ENCODE measurements at regions not wholly inside any gene's neighbourhood (a gene's known extent, or its start where the extent isn't known, plus 50 kb on each side); places are given as distances from the start of the nearest gene placed in this dataset.

GRCh38 chr11:112632866-112633505 is 328.2 kb upstream of the NCAM1 start:
- Histone ChIP-seq H4K12ac (ENCODE audit: low read depth, low read length) (no peak overlapping the region), H2AFZ (ENCODE audit: insufficient read depth, low read length, poor library complexity) (no peak overlapping the region), H2BK12ac (ENCODE audit: low read length) (no peak overlapping the region), H3K14ac (ENCODE audit: low read length) (no peak overlapping the region), H2AK5ac (ENCODE audit: low read length) (no peak overlapping the region), H3K4ac (ENCODE audit: low read depth, low read length) (no peak overlapping the region), H3K36me3 (ENCODE audit: control insufficient read depth in 1 of 2, insufficient read depth in 2 of 2, low read length in 2 of 2) (no peaks in the 10 kb centered on the region), H3K79me1 (ENCODE audit: low read length) (no peaks in the 10 kb centered on the region), H3K79me2 (ENCODE audit: control insufficient read depth, insufficient read depth, low read length, poor library complexity) (no peaks in the 10 kb centered on the region), H2BK5ac (ENCODE audit: low read depth, low read length, poor library complexity) (no peak overlapping the region), H3K23ac (ENCODE audit: low read length) (no peak overlapping the region), H4K8ac (ENCODE audit: low read depth, low read length) (no peak overlapping the region), H3K9me3 (ENCODE audit: insufficient read depth, low read depth, low read length) (no peaks in the 10 kb centered on the region), H3K18ac (ENCODE audit: low read length) (no peak overlapping the region), H2BK120ac (ENCODE audit: insufficient read depth, low read length, poor library complexity) (no peak overlapping the region), H3K9ac (ENCODE audit: low read length) (no peak overlapping the region), H3K4me3 (ENCODE audit: low read depth, low read length) (no peak overlapping the region), H3K4me2 (ENCODE audit: low read length) (no peak overlapping the region), H3K27ac (ENCODE audit: low read depth, low read length) (no peak overlapping the region), H4K91ac (ENCODE audit: low read depth, low read length) (no peak overlapping the region), H3K4me1 (ENCODE audit: control insufficient read depth in 1 of 2, insufficient read depth in 2 of 2, low read length in 2 of 2) (no peaks in the 10 kb centered on the region), H3K27me3 (ENCODE audit: insufficient read depth, low read length) (no peaks in the 10 kb centered on the region)
- WGBS (ENCODE audit: extremely low coverage, insufficient coverage, insufficient read length) = no CpG with 5 or more reads among the region's 5 CpGs
- peak; percentile 16 to 58 for DNase-seq

GRCh38 chr11:112634551-112634950 is 326.7 kb upstream of the NCAM1 start:
- no peak overlapping the region for H3K4ac ChIP-seq (ENCODE audit: low read depth, low read length)
- no peaks in the 10 kb centered on the region for H3K79me1 ChIP-seq (ENCODE audit: low read length)
- no peak overlapping the region for H2AK5ac ChIP-seq (ENCODE audit: low read length)
- H3K9ac ChIP-seq (ENCODE audit: low read length) = no peak overlapping the region
- DNase-seq = peak; percentile 44 to 79
- H3K27ac ChIP-seq (ENCODE audit: low read depth, low read length) = no peak overlapping the region
- H3K36me3 ChIP-seq (ENCODE audit: control insufficient read depth in 1 of 2, insufficient read depth in 2 of 2, low read length in 2 of 2) = no peaks in the 10 kb centered on the region
- no peak overlapping the region for H2BK12ac ChIP-seq (ENCODE audit: low read length)
- H3K14ac ChIP-seq (ENCODE audit: low read length) = no peak overlapping the region
- H3K23ac ChIP-seq (ENCODE audit: low read length) = no peak overlapping the region
- H3K4me3 ChIP-seq (ENCODE audit: low read depth, low read length) = no peak overlapping the region
- no peak overlapping the region for H3K4me2 ChIP-seq (ENCODE audit: low read length)
- H3K27me3 ChIP-seq (ENCODE audit: insufficient read depth, low read length) = no peaks in the 10 kb centered on the region
- H2AFZ ChIP-seq (ENCODE audit: insufficient read depth, low read length, poor library complexity) = no peak overlapping the region
- no peaks in the 10 kb centered on the region for H3K9me3 ChIP-seq (ENCODE audit: insufficient read depth, low read depth, low read length)
- H3K4me1 ChIP-seq (ENCODE audit: control insufficient read depth in 1 of 2, insufficient read depth in 2 of 2, low read length in 2 of 2) = no peaks in the 10 kb centered on the region
- H2BK5ac ChIP-seq (ENCODE audit: low read depth, low read length, poor library complexity) = no peak overlapping the region
- H4K12ac ChIP-seq (ENCODE audit: low read depth, low read length) = no peak overlapping the region
- H4K8ac ChIP-seq (ENCODE audit: low read depth, low read length) = no peak overlapping the region
- no peak overlapping the region for H4K91ac ChIP-seq (ENCODE audit: low read depth, low read length)
- H2BK120ac ChIP-seq (ENCODE audit: insufficient read depth, low read length, poor library complexity) = no peak overlapping the region
- WGBS (ENCODE audit: extremely low coverage, insufficient coverage, insufficient read length) = no CpG with 5 or more reads among the region's 6 CpGs
- H3K18ac ChIP-seq (ENCODE audit: low read length) = no peak overlapping the region
- H3K79me2 ChIP-seq (ENCODE audit: control insufficient read depth, insufficient read depth, low read length, poor library complexity) = no peaks in the 10 kb centered on the region

GRCh38 chr11:112634995-112635737 is 326.1 kb upstream of the NCAM1 start:
- no peak overlapping the region for H3K14ac ChIP-seq (ENCODE audit: low read length)
- no peak overlapping the region for H2AFZ ChIP-seq (ENCODE audit: insufficient read depth, low read length, poor library complexity)
- no peaks in the 10 kb centered on the region for H3K36me3 ChIP-seq (ENCODE audit: control insufficient read depth in 1 of 2, insufficient read depth in 2 of 2, low read length in 2 of 2)
- no peak overlapping the region for H3K4ac ChIP-seq (ENCODE audit: low read depth, low read length)
- H3K9ac ChIP-seq (ENCODE audit: low read length) = no peak overlapping the region
- no peak overlapping the region for H2AK5ac ChIP-seq (ENCODE audit: low read length)
- DNase-seq = peak in 1 of 2 donors; percentile 23
- H3K79me1 ChIP-seq (ENCODE audit: low read length) = no peaks in the 10 kb centered on the region
- no peak overlapping the region for H2BK12ac ChIP-seq (ENCODE audit: low read length)
- no CpG with 5 or more reads among the region's 8 CpGs for WGBS (ENCODE audit: extremely low coverage, insufficient coverage, insufficient read length)
- H3K27ac ChIP-seq (ENCODE audit: low read depth, low read length) = no peak overlapping the region
- no peaks in the 10 kb centered on the region for H3K4me1 ChIP-seq (ENCODE audit: control insufficient read depth in 1 of 2, insufficient read depth in 2 of 2, low read length in 2 of 2)
- no peak overlapping the region for H3K4me3 ChIP-seq (ENCODE audit: low read depth, low read length)
- H4K12ac ChIP-seq (ENCODE audit: low read depth, low read length) = no peak overlapping the region
- H4K8ac ChIP-seq (ENCODE audit: low read depth, low read length) = no peak overlapping the region
- H3K18ac ChIP-seq (ENCODE audit: low read length) = no peak overlapping the region
- no peaks in the 10 kb centered on the region for H3K27me3 ChIP-seq (ENCODE audit: insufficient read depth, low read length)
- H3K4me2 ChIP-seq (ENCODE audit: low read length) = no peak overlapping the region
- H3K79me2 ChIP-seq (ENCODE audit: control insufficient read depth, insufficient read depth, low read length, poor library complexity) = no peaks in the 10 kb centered on the region
- no peak overlapping the region for H2BK120ac ChIP-seq (ENCODE audit: insufficient read depth, low read length, poor library complexity)
- no peak overlapping the region for H2BK5ac ChIP-seq (ENCODE audit: low read depth, low read length, poor library complexity)
- H3K23ac ChIP-seq (ENCODE audit: low read length) = no peak overlapping the region
- no peaks in the 10 kb centered on the region for H3K9me3 ChIP-seq (ENCODE audit: insufficient read depth, low read depth, low read length)
- H4K91ac ChIP-seq (ENCODE audit: low read depth, low read length) = no peak overlapping the region

- H3K23ac ChIP-seq (ENCODE audit: low read length) = no peak overlapping the region
- H3K4me2 ChIP-seq (ENCODE audit: low read length) = no peak overlapping the region
- H2BK5ac ChIP-seq (ENCODE audit: low read depth, low read length, poor library complexity) = no peak overlapping the region
- H3K18ac ChIP-seq (ENCODE audit: low read length) = no peak overlapping the region
- H4K91ac ChIP-seq (ENCODE audit: low read depth, low read length) = no peak overlapping the region
- no peak overlapping the region for H2AFZ ChIP-seq (ENCODE audit: insufficient read depth, low read length, poor library complexity)
- H3K79me2 ChIP-seq (ENCODE audit: control insufficient read depth, insufficient read depth, low read length, poor library complexity) = no peaks in the 10 kb centered on the region
- no peak overlapping the region for H4K12ac ChIP-seq (ENCODE audit: low read depth, low read length)
- WGBS (ENCODE audit: extremely low coverage, insufficient coverage, insufficient read length) = no CpG with 5 or more reads among the region's 2 CpGs
- no peaks in the 10 kb centered on the region for H3K79me1 ChIP-seq (ENCODE audit: low read length)
- H4K8ac ChIP-seq (ENCODE audit: low read depth, low read length) = no peak overlapping the region
- H3K27ac ChIP-seq (ENCODE audit: low read depth, low read length) = no peak overlapping the region
- no peak overlapping the region for H2BK120ac ChIP-seq (ENCODE audit: insufficient read depth, low read length, poor library complexity)
- no peaks in the 10 kb centered on the region for H3K36me3 ChIP-seq (ENCODE audit: control insufficient read depth in 1 of 2, insufficient read depth in 2 of 2, low read length in 2 of 2)
- H2BK12ac ChIP-seq (ENCODE audit: low read length) = no peak overlapping the region
- no peaks in the 10 kb centered on the region for H3K4me1 ChIP-seq (ENCODE audit: control insufficient read depth in 1 of 2, insufficient read depth in 2 of 2, low read length in 2 of 2)
- no peak overlapping the region for H3K9ac ChIP-seq (ENCODE audit: low read length)
- H3K4ac ChIP-seq (ENCODE audit: low read depth, low read length) = no peak overlapping the region
- no peak overlapping the region for H3K4me3 ChIP-seq (ENCODE audit: low read depth, low read length)
- no peak overlapping the region for H2AK5ac ChIP-seq (ENCODE audit: low read length)
- no peak for DNase-seq
- H3K9me3 ChIP-seq (ENCODE audit: insufficient read depth, low read depth, low read length) = no peaks in the 10 kb centered on the region
- H3K14ac ChIP-seq (ENCODE audit: low read length) = no peak overlapping the region
- H3K27me3 ChIP-seq (ENCODE audit: insufficient read depth, low read length) = no peaks in the 10 kb centered on the region
Observed at GRCh38 chr11:112637076-112637475, 324.1 kb upstream of the NCAM1 start.

All from trophoblast cell (in vitro differentiated cells and primary cell).